ENCODE measurements at regions not wholly inside any gene's neighbourhood (a gene's known extent, or its start where the extent isn't known, plus 50 kb on each side); places are given as distances from the start of the nearest gene placed in this dataset.

GRCh38 chr6:144654506-144654905, 369.4 kb downstream of the UTRN start:
- no peak for TF ChIP-seq KAT7 (CRISPR knock-in tag; IDR thresholded peaks at IDR 0.05; ENCODE audit: borderline replicate concordance)
- TF ChIP-seq CTCF (IDR thresholded peaks at IDR 0.05), result no peak
- no peak for TF ChIP-seq ZNF317 (CRISPR knock-in tag; IDR thresholded peaks at IDR 0.05; ENCODE audit: borderline replicate concordance, low read depth)
- TF ChIP-seq PREB (CRISPR knock-in tag; IDR thresholded peaks at IDR 0.05; ENCODE audit: borderline replicate concordance), result no peak
- TF ChIP-seq FOXP1 (CRISPR knock-in tag; IDR thresholded peaks at IDR 0.05; ENCODE audit: borderline replicate concordance), result no peak
- no peak for TF ChIP-seq NR2C2 (CRISPR knock-in tag; IDR thresholded peaks at IDR 0.05)
- TF ChIP-seq ZNF396 (CRISPR knock-in tag; IDR thresholded peaks at IDR 0.05; ENCODE audit: borderline replicate concordance), result no peak
- no peak for TF ChIP-seq ZMAT4 (CRISPR knock-in tag; IDR thresholded peaks at IDR 0.05)
- TF ChIP-seq NFATC4 (CRISPR knock-in tag; IDR thresholded peaks at IDR 0.05), result no peak

Measured in WTC11 (cell line).